Neural crest cell (in vitro differentiated cells): ENCODE measurements at regions not wholly inside any gene's neighbourhood (a gene's known extent, or its start where the extent isn't known, plus 50 kb on each side); places are given as distances from the start of the nearest gene placed in this dataset.

Source experiments
- DNase-seq: peaks from one replicate; pipeline ENCODE4 v3.0.0; 2021; ENCODE audit warnings: low read depth, mixed read lengths, low spot score
- H3K27ac Mint-ChIP-seq: one replicate; pipeline ENCODE4 v1.8.0; 2021; ENCODE audit warnings: mild to moderate bottlenecking, mixed read lengths; ENCODE audit not compliant: unreplicated experiment
- H3K27me3 Mint-ChIP-seq: 2 replicates; pipeline ENCODE4 v1.8.0; 2021; ENCODE audit warnings: low read depth, mild to moderate bottlenecking, mixed read lengths
- H3K36me3 Mint-ChIP-seq: 2 replicates; pipeline ENCODE4 v1.8.0; 2021; ENCODE audit warnings: low read depth, mild to moderate bottlenecking, mixed read lengths
- H3K4me1 Mint-ChIP-seq: 2 replicates; pipeline ENCODE4 v1.8.0; 2021; ENCODE audit warnings: mixed read lengths
- H3K4me3 Mint-ChIP-seq: one replicate; pipeline ENCODE4 v1.8.0; 2021; ENCODE audit warnings: mild to moderate bottlenecking, mixed read lengths
- H3K9me3 Mint-ChIP-seq: 2 replicates; pipeline ENCODE4 v1.8.0; 2021; ENCODE audit warnings: mixed read lengths
- TF ChIP-seq, protein P1 (sequence below): fragments of 200-600 bp; sonication (generic); conservative IDR thresholded peaks from 2 replicates; pipeline ENCODE4 v1.5.0; 2021; ENCODE audit warnings: antibody characterized with exemption, mild to moderate bottlenecking

- Mint-ChIP-seq H3K9me3 (no peaks in the 10 kb centered on the region), H3K4me1 (no peaks in the 10 kb centered on the region)
- no peak for DNase-seq
These were observed 115.9 kb upstream of the NEK7 start for GRCh38 chr1:198040880-198041279.

DNA sequence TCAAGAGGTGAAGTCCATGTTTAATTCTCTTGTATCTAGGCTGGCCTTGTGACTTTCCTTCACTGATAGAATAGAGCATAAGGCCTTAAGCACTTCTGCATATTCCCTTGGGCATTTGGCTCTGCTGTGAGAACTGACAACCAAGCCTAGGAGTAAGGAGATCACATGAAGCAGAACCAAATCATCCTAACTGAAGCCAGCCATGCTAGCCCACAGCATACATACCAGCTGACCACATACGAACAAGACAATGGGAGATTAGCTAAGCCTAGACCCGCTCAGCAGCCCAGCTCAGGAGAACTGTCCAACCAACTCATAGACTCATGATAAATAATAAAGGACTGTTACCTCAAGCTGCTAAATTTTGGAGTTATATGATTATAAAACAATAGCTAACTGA lies 114.6 kb upstream of the NEK7 start:
- TF ChIP-seq, protein P1, sequence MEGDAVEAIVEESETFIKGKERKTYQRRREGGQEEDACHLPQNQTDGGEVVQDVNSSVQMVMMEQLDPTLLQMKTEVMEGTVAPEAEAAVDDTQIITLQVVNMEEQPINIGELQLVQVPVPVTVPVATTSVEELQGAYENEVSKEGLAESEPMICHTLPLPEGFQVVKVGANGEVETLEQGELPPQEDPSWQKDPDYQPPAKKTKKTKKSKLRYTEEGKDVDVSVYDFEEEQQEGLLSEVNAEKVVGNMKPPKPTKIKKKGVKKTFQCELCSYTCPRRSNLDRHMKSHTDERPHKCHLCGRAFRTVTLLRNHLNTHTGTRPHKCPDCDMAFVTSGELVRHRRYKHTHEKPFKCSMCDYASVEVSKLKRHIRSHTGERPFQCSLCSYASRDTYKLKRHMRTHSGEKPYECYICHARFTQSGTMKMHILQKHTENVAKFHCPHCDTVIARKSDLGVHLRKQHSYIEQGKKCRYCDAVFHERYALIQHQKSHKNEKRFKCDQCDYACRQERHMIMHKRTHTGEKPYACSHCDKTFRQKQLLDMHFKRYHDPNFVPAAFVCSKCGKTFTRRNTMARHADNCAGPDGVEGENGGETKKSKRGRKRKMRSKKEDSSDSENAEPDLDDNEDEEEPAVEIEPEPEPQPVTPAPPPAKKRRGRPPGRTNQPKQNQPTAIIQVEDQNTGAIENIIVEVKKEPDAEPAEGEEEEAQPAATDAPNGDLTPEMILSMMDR: no peak
- Mint-ChIP-seq H3K4me1 (no peaks in the 10 kb centered on the region), H3K27ac (no peak overlapping the region), H3K27me3 (no peaks in the 10 kb centered on the region), H3K4me3 (no peak overlapping the region), H3K36me3 (no peaks in the 10 kb centered on the region), H3K9me3 (peaks cover 3% of the 10 kb centered on the region)
- DNase-seq: no peak

More at GRCh38 chr1:198040880-198041279, 115.9 kb upstream of the NEK7 start:
- no peak overlapping the region for H3K27ac Mint-ChIP-seq
- no peak overlapping the region for H3K4me3 Mint-ChIP-seq
- H3K36me3 Mint-ChIP-seq: no peaks in the 10 kb centered on the region
- H3K27me3 Mint-ChIP-seq: no peaks in the 10 kb centered on the region
- TF ChIP-seq, protein P1: no peak

- no peaks in the 10 kb centered on the region for H3K4me1 Mint-ChIP-seq
- H3K27me3 Mint-ChIP-seq: no peaks in the 10 kb centered on the region
- H3K27ac Mint-ChIP-seq: no peak overlapping the region
- DNase-seq: no peak
- H3K36me3 Mint-ChIP-seq: no peaks in the 10 kb centered on the region
- no peak overlapping the region for H3K4me3 Mint-ChIP-seq
- TF ChIP-seq, protein P1: no peak
- H3K9me3 Mint-ChIP-seq: peaks cover 7% of the 10 kb centered on the region
These were observed 108.9 kb upstream of the NEK7 start for GRCh38 chr1:198047913-198048312.

DNA sequence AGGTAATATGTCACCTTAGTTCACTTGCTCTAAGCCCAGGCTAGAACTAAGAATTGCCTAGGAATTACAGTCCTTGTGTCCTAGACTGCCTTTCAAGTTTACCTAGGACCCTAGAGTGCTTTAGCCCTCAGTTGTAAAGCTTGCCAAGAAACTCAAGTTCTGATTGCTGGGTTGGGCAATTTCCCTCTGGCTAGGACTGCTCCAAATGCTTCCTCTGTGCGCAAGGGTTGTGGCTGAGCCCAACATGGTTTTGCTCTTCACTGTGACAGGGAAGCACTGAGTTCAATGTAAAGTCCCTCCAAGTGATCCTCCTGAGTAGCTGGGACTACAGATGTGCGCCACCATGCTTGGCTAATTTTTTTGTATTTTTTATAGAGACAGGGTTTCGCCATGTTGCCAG lies 102.3 kb upstream of the NEK7 start:
- TF ChIP-seq, protein P1: no peak
- H3K9me3 Mint-ChIP-seq: no peaks in the 10 kb centered on the region
- H3K4me1 Mint-ChIP-seq: no peaks in the 10 kb centered on the region
- no peaks in the 10 kb centered on the region for H3K36me3 Mint-ChIP-seq
- H3K27ac Mint-ChIP-seq: no peak overlapping the region
- H3K4me3 Mint-ChIP-seq: no peak overlapping the region
- DNase-seq: no peak
- no peaks in the 10 kb centered on the region for H3K27me3 Mint-ChIP-seq

DNA sequence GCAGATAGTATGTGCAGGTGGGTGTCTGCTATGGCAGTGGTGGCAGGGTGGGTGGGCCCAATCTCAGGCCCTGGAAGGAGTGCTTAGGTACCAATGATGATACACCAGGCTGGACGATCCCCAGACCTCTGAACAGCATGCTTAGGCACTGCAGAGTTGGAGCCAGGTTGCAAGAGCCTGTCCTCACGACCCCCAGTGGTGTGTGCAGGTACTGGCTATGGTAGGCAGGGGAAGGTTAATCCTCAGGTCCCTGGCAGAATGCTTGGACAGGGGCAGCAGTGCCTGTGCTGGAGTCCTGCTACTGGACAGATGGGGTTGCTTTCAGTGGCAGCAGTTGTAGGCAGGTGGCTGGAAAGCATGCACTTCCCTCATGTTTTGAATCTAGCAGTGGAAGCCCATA lies 100.5 kb upstream of the NEK7 start:
- no peak for DNase-seq
- Mint-ChIP-seq H3K9me3 (no peaks in the 10 kb centered on the region), H3K36me3 (no peaks in the 10 kb centered on the region), H3K27me3 (no peaks in the 10 kb centered on the region), H3K4me1 (no peaks in the 10 kb centered on the region), H3K4me3 (no peak overlapping the region), H3K27ac (no peak overlapping the region)
- TF ChIP-seq, protein P1: peak; percentile 30

- Mint-ChIP-seq H3K27me3 (no peaks in the 10 kb centered on the region), H3K4me1 (no peaks in the 10 kb centered on the region), H3K9me3 (no peaks in the 10 kb centered on the region), H3K4me3 (no peak overlapping the region), H3K36me3 (no peaks in the 10 kb centered on the region), H3K27ac (no peak overlapping the region)
- no peak for DNase-seq
- TF ChIP-seq, protein P1: no peak
These were observed 92.6 kb upstream of the NEK7 start for GRCh38 chr1:198064181-198064580.
